Stimulated activated effector memory CD8-positive, alpha-beta T cell treated with anti-CD3 and anti-CD28 coated beads, Interleukin-12 subunit alpha, Interleukin-12 subunit beta, amount 100 ng/mL, for 72 hours (primary cell): ENCODE measurements at regions not wholly inside any gene's neighbourhood (a gene's known extent, or its start where the extent isn't known, plus 50 kb on each side); places are given as distances from the start of the nearest gene placed in this dataset.

Experiments used
- ATAC-seq: fragments of 150-1000 bp; cut with Tn5 transposase; 2 replicates; pipeline ENCODE4 v1.10.0; 2021
- DNase-seq, 2 donors: peaks; one replicate each; pipeline ENCODE4 v3.0.0; 2021 to 2022; ENCODE audit warnings: low spot score in 2 of 2
- H3K27ac Mint-ChIP-seq: one replicate; pipeline ENCODE4 v1.8.0; 2022; ENCODE audit warnings: mild to moderate bottlenecking, mixed read lengths
- H3K36me3 Mint-ChIP-seq: one replicate; pipeline ENCODE4 v1.8.0; 2022; ENCODE audit warnings: mild to moderate bottlenecking, mixed read lengths
- H3K4me1 Mint-ChIP-seq: one replicate; pipeline ENCODE4 v1.8.0; 2022; ENCODE audit warnings: mixed read lengths
- H3K4me3 Mint-ChIP-seq: one replicate; pipeline ENCODE4 v1.8.0; 2022; ENCODE audit warnings: mild to moderate bottlenecking, mixed read lengths
- H3K9me3 Mint-ChIP-seq: one replicate; pipeline ENCODE4 v1.8.0; 2022; ENCODE audit warnings: mixed read lengths

DNA sequence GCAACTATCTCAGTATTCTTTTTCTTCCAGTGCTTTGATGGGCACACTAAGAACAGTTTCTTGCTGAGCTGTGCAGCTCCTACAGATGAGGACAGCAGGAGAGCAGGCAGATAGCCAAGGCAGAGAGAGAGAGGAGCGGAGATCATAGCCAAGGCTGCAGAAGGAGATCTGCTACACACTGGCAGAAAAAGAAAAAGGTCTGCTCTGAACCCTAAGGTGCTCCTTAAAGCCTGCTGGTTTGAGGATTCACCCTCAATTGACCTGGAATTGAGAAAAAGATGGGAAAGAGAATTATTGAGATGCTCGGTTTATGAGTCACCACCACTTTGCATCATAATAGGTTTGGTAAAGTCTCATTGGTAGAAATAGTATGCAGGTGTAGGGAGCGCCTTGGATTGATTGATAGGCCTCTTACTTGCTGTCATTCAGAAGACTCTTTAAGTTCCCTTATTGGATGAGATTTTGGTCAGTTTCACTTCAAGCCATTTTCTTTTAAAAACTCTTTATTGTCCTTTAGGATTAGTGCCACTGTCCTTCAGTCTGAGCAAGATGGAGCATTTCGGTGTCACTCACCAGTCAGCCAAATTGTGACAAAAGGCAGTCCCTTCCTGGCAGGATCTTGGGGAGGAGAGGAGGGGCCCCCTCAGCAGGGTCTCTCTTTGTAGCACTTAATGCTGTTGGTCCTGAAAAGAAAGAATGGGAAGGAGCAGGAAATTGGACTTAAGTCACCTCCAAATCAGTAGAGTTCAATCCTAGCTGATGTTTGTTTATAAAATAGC is 685.0 kb downstream of the ADGRL2 start:
- Mint-ChIP-seq H3K9me3 (peaks cover 10% of the 10 kb centered on the region), H3K36me3 (no peaks in the 10 kb centered on the region), H3K4me1 (no peaks in the 10 kb centered on the region), H3K4me3 (no peak overlapping the region), H3K27ac (no peak overlapping the region)
- ATAC-seq (no peak), DNase-seq (no peak)

DNA sequence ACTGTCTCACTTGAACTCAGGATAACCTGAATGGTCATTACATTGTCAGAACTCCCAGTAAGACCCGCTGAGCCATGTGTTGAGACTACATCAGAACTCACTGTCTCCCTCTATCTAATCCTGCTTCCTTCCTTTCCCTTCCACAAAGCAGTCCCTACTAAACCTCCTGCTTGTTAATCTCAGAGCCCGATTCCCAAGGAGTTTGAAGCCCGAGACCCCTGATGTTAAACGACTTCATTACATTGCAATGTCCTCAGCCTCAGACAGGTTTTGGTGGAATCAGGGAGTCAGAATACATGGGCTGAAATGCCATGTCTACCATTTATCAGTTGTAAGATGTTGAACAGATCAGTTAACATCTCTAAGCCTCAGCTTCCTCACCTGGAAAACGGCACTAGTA is 682.4 kb downstream of the ADGRL2 start:
- Mint-ChIP-seq H3K4me3 (no peak overlapping the region), H3K36me3 (no peaks in the 10 kb centered on the region), H3K4me1 (no peaks in the 10 kb centered on the region), H3K9me3 (peaks cover 6% of the 10 kb centered on the region), H3K27ac (no peak overlapping the region)
- no peak for DNase-seq
- no peak for ATAC-seq

DNA sequence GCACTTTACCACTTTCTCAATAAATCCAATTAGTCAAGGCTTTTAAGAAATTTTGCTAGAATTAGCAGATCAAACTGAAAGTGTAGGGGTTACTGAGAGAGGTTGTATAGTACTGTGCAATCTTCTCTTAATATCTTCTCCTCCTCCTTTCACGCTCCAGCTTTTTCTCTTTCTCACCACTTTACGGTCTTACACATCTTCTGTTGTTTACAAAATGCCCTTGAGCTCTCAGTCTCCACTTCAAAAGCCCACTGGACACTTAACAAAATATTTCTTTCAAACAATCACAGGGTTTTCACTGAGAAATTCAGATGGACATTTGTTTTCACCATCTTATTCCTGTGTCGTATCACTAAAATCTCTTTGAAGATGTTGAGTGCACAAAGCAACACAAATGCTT is 678.2 kb downstream of the ADGRL2 start:
- no peak for DNase-seq
- Mint-ChIP-seq H3K36me3 (no peaks in the 10 kb centered on the region), H3K27ac (no peak overlapping the region), H3K4me1 (no peaks in the 10 kb centered on the region), H3K9me3 (no peaks in the 10 kb centered on the region), H3K4me3 (no peak overlapping the region)
- no peak for ATAC-seq

DNA sequence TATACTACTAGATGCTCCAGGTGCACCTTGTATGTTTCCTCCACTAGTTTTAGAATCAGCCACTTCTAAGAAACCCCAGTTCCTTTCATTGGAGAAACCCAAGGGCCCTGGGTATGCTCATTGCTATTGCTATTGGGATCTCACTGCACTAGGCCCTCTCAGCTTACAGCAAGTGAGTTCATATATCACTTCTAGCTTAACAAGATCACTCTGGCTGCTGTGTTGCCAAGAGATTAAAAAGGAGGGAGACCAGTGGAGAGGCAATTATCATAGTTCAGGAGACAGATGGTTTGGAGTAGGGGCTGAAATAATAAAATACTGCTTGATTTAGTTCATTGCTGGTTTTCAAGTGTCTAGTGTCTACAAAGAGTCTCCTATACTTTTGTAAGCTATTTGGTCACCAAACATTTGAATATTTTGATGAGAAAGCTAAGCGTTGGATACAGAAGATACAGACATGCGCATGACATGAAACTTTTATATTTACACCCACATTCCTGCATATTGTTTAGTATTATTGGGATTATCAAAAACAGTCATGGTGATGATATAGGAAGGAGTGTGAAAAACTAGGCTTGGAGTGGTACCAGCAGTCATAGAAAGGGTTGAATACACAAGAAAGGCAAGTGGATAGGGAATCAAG is 671.9 kb downstream of the ADGRL2 start:
- Mint-ChIP-seq H3K36me3 (no peaks in the 10 kb centered on the region), H3K9me3 (peaks cover 5% of the 10 kb centered on the region), H3K4me1 (no peaks in the 10 kb centered on the region), H3K27ac (no peak overlapping the region), H3K4me3 (no peak overlapping the region)
- DNase-seq (no peak), ATAC-seq (no peak)

DNA sequence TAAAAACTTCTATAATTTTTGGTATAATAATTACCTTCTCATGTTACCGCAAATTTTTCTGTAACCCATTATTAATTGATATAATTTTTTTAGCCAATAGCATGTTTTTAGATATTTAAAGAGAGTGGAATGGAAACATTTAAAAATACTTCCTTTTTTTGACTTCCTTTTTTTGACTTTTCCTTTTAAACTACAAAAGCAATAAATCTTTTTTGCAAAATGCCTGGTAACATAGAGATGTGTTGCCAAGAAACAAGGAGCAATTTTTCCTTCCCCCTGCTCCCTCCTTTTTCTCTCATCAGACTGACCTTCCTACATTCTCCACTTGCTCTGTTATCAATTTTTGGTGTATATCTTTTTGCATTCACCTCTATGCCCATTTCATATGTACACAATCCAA is 666.2 kb downstream of the ADGRL2 start:
- ATAC-seq (no peak), DNase-seq (no peak)
- Mint-ChIP-seq H3K27ac (no peak overlapping the region), H3K36me3 (no peaks in the 10 kb centered on the region), H3K4me3 (no peak overlapping the region), H3K9me3 (peaks cover 5% of the 10 kb centered on the region), H3K4me1 (no peaks in the 10 kb centered on the region)

DNA sequence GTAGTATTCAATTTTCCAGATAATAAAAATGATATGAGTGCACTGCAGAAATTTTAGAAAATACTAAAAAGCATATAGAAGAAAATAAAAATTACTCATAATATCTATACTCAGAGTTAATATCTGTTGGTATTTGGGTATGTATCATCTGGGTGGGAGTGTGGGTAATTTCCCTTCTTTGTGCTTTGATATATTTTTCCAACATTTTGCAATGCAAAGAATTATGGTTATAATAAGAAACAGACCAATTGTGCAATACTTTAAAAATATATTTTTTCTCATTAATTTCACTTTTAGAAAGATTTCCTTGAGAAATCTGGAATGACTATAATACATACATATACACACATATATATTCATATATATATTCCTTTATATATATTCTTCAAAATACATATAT is 665.7 kb downstream of the ADGRL2 start:
- H3K4me3 Mint-ChIP-seq = no peak overlapping the region
- DNase-seq = no peak

DNA sequence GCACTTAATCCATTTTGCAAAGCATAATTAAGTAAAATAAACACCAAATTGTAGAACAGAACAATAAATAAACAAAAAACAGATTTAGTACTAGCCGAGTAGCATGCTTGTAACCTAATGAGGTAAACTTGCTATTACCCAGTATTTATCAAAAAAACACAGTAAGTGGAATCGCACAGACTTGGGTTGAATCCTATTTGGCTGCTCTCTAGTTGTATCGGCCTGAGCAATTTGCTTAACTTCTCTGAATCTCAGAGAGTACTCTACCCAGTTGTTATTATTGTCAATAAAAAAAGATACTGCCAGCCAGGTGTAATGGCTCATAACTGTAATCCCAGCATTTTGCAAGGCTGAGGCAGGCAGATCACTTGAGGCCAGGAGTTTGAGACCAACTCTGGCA is 664.3 kb downstream of the ADGRL2 start:
- no peak overlapping the region for H3K27ac Mint-ChIP-seq
- no peaks in the 10 kb centered on the region for H3K4me1 Mint-ChIP-seq
- peaks cover 6% of the 10 kb centered on the region for H3K9me3 Mint-ChIP-seq
- H3K36me3 Mint-ChIP-seq = no peaks in the 10 kb centered on the region
- no peak for ATAC-seq
- DNase-seq = no peak
- H3K4me3 Mint-ChIP-seq = no peak overlapping the region

More for the DNA sequence above, 665.7 kb downstream of the ADGRL2 start:
- H3K27ac Mint-ChIP-seq = no peak overlapping the region
- H3K4me1 Mint-ChIP-seq = no peaks in the 10 kb centered on the region
- no peaks in the 10 kb centered on the region for H3K36me3 Mint-ChIP-seq
- peaks cover 8% of the 10 kb centered on the region for H3K9me3 Mint-ChIP-seq
- no peak for ATAC-seq

DNA sequence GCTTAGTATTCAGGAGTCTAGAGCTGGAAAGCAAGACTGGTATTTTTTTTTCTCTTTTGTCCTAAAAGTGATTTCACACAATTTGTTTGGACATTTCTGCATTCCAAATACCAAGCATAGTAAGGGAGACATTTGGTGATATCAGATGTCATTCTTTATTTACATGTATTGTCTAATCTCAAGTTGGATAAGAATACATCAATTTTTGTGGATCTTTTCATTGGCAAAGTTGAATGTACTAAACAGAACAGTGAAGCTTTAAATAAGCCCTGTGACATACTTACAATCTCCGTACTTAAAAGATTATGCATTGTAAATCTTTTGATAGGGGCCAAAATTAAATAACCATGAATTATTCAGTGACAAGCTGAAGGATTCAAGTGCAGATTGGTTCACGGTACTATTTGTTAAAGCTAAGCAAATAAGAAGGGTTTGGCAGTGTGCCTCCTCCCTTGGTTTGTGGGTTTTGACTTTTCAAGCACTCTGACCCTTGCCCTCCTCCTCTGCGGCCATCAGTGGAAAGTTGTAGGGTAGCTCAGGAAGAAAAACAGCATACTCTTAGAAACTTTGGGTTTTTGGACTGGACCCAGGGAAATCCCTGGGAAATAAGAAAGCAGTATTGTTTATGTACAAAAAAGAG is 663.7 kb downstream of the ADGRL2 start:
- Mint-ChIP-seq H3K9me3 (peaks cover 6% of the 10 kb centered on the region), H3K27ac (no peak overlapping the region), H3K36me3 (no peaks in the 10 kb centered on the region), H3K4me1 (no peaks in the 10 kb centered on the region), H3K4me3 (no peak overlapping the region)
- no peak for DNase-seq
- ATAC-seq = no peak

DNA sequence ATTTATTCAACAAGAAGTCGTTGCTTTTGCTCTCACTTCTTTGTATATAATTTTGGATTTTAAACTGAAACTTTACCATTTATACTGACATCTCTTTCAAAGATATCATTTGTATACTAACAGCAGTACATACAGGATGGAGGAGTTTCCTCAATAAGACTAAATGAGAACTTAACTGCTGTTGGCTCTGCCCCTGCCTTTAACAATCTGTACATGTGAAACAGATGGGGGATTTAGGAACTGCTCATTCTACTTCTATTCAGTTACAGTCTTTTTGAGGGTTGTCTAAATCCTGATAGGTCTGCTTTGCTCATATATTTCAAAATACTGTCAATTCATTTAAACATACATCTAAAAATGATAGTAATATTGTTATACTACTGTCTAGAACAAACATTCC is 663.2 kb downstream of the ADGRL2 start:
- no peaks in the 10 kb centered on the region for H3K4me1 Mint-ChIP-seq

DNA sequence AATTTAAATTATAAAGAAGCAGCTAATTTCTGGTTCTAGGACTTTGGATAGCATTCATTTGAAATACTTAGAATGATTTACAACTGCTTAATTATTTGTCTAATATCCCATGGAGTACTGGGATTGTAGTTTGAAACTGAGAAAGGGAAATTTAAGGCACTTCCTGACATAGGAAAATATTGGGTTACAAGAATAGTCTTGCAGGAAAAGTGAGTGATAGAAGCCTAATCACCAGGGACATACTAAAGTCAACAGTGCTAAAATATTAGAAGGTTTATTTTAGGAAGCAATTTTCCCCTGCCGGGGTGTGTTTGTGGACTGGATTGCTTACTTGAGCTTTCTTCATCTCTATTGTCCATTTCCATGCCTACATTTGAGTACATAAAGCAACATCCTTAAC is 661.6 kb downstream of the ADGRL2 start:
- H3K36me3 Mint-ChIP-seq = no peaks in the 10 kb centered on the region
- DNase-seq = no peak
- no peak overlapping the region for H3K4me3 Mint-ChIP-seq
- no peak for ATAC-seq
- H3K9me3 Mint-ChIP-seq = peaks cover 6% of the 10 kb centered on the region
- H3K27ac Mint-ChIP-seq = no peak overlapping the region
- no peaks in the 10 kb centered on the region for H3K4me1 Mint-ChIP-seq

More for the DNA sequence above, 663.2 kb downstream of the ADGRL2 start:
- H3K4me3 Mint-ChIP-seq = no peak overlapping the region
- no peak for DNase-seq
- no peaks in the 10 kb centered on the region for H3K36me3 Mint-ChIP-seq
- no peak for ATAC-seq
- peaks cover 6% of the 10 kb centered on the region for H3K9me3 Mint-ChIP-seq
- no peak overlapping the region for H3K27ac Mint-ChIP-seq

DNA sequence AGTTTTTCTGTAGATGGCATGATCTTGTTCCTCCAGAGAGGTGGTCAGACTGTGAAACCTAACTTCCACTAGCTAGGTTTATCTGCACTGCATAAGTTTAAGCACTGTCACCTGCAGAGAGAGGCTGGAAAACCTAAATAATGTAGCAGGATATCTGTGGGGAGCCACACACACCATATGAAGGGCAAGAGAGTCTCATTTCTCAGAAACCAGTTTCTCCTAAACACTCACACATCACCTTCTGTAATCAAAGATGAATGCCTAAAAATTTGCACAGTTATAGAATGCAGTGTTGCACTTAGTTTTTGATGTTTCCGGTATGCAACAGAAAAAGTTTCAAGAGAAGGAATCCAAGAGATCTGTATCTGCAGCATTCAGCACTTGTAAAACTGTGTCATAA is 654.6 kb downstream of the ADGRL2 start:
- H3K9me3 Mint-ChIP-seq = peaks cover 17% of the 10 kb centered on the region
- no peaks in the 10 kb centered on the region for H3K4me1 Mint-ChIP-seq
- no peak overlapping the region for H3K27ac Mint-ChIP-seq
- ATAC-seq = no peak
- H3K36me3 Mint-ChIP-seq = no peaks in the 10 kb centered on the region
- no peak overlapping the region for H3K4me3 Mint-ChIP-seq
- DNase-seq = no peak

DNA sequence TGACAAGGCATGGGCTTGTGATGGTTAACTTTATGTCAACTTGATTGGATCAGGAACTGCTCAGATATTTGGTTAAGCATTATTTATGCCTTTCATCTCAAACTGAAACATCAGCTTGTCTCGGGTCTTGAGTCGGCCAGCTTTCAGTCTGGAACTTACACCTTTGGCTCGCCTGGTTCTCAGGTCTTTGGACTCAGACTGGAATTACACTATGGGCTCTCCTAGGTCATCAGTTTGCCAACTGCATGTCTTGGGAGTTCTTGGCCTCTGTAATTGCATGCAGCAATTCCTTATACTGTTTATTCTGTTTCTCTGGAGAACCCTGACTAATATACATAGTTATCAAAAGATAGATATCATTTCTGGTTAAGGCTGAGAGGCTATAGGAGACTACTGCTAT is 653.7 kb downstream of the ADGRL2 start:
- Mint-ChIP-seq H3K4me3 (no peak overlapping the region), H3K9me3 (peaks cover 21% of the 10 kb centered on the region), H3K27ac (no peak overlapping the region), H3K36me3 (no peaks in the 10 kb centered on the region), H3K4me1 (no peaks in the 10 kb centered on the region)
- DNase-seq = no peak
- ATAC-seq = no peak

DNA sequence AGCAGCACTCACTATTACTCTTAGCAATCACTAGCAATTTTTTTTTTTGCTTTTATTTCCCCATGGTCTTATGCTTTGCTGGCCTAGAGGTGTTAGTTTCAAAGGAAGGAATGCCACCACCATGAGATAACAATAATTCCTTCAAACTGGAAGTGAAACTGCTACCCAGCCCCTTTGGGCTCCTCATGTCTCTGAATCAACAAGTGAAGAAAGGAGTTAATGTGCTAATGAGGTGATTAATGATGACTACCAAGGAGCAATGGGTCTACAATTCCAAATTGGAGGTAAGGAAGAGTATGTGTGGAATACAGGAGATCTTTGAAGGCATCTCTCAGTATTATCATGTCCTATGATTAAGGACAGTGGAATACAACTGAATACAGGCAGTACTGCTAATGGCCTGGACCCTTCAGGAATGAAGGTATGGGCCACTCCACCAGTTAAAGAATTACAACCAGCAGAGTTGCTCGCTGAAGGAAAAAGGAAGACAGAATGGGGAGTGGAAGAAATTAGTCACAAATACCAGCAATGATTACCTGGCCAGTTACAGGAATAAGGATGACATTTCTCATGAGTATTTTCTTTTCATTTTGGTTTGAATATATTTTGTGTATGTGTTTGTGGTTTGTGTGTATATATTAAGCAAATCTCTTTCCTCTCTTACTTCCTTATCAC is 652.9 kb downstream of the ADGRL2 start:
- DNase-seq (no peak), ATAC-seq (no peak)
- Mint-ChIP-seq H3K27ac (no peak overlapping the region), H3K4me3 (no peak overlapping the region), H3K9me3 (peaks cover 21% of the 10 kb centered on the region), H3K4me1 (no peaks in the 10 kb centered on the region), H3K36me3 (no peaks in the 10 kb centered on the region)

DNA sequence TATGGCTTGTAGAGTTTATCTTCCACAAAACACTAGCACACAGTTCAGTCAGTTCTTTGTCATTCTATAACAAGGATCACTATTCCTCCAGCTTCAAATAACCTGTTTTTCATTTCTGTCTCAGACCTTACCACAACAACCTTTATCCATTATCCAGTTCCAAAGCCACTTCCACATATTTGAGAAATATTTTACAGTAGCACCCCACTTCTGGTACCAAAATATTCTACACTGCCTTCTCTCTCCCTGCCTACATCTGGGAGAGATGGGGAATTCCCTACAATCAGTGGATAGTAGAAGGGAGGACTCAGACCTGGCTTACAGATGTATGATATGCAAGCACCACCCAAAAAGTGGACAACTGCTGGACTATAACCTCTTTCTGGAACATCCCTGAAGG is 651.4 kb downstream of the ADGRL2 start:
- Mint-ChIP-seq H3K9me3 (peaks cover 31% of the 10 kb centered on the region), H3K36me3 (no peaks in the 10 kb centered on the region), H3K27ac (no peak overlapping the region), H3K4me1 (no peaks in the 10 kb centered on the region), H3K4me3 (no peak overlapping the region)
- no peak for ATAC-seq
- no peak for DNase-seq

DNA sequence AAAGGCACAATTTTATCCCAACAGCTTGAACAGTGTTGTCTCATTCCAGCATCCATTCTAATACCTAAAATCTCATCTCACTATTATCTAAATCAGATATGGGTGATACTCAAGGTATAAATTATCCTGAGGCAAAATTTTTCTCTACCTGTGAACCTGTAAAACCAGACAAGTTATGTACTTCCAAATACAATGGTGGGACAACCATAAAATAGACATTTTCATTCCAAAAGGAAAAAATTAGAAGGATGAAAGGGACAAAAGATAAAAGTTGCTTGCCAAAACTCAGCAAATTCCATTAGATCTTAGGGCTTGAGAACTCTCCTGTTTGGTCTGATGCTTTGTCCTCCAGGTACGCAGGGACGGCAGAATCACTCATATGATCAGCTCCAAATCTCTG is 650.5 kb downstream of the ADGRL2 start:
- peaks cover 33% of the 10 kb centered on the region for H3K9me3 Mint-ChIP-seq
- ATAC-seq = no peak
- H3K4me3 Mint-ChIP-seq = no peak overlapping the region
- no peaks in the 10 kb centered on the region for H3K4me1 Mint-ChIP-seq
- H3K27ac Mint-ChIP-seq = no peak overlapping the region
- DNase-seq = no peak
- no peaks in the 10 kb centered on the region for H3K36me3 Mint-ChIP-seq
